ENCODE measurements at regions not wholly inside any gene's neighbourhood (a gene's known extent, or its start where the extent isn't known, plus 50 kb on each side); places are given as distances from the start of the nearest gene placed in this dataset.
"Not testable (repeated sequence)": the region's sequence is repeated elsewhere in the genome, so short reads cannot be mapped to it uniquely, and the experiment has no call there.

- no peak overlapping the region for H3K27ac Mint-ChIP-seq
- H3K36me3 Mint-ChIP-seq = no peaks in the 10 kb centered on the region
- no peak overlapping the region for H3K4me3 Mint-ChIP-seq
- no peaks in the 10 kb centered on the region for H3K4me1 Mint-ChIP-seq
- no peaks in the 10 kb centered on the region for H3K27me3 Mint-ChIP-seq
- no peaks in the 10 kb centered on the region for H3K9me3 Mint-ChIP-seq
- CTCF ChIA-PET = no interaction called here
- DNase-seq = no peak
Measured at GRCh38 chr2:84126530-84126929, 332.6 kb downstream of the SUCLG1 start.

DNA sequence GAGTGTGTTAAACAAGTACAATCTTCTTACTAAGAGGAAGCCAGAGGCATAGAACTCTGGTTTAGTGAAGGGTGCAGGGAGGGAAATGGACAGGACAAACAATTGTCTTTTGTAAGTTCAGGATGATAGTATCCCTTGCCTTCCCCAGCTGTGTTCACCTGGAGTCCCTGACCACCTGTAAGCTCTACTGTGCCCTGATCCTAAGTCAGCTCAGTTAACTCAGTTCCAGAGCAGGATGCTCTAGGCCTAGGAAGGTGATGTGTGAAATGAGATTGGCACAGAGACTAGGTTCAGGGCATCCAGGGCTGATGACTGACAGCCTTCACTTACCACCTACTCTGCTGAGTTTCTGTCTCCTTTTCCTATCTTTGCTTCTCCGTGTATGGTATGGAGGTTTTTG is 333.0 kb downstream of the SUCLG1 start:
- H3K27ac Mint-ChIP-seq = no peak overlapping the region
- no peak for DNase-seq
- no peaks in the 10 kb centered on the region for H3K9me3 Mint-ChIP-seq
- no peak overlapping the region for H3K4me3 Mint-ChIP-seq
- no peaks in the 10 kb centered on the region for H3K36me3 Mint-ChIP-seq
- CTCF ChIA-PET = no interaction called here
- no peaks in the 10 kb centered on the region for H3K27me3 Mint-ChIP-seq
- no peaks in the 10 kb centered on the region for H3K4me1 Mint-ChIP-seq

DNA sequence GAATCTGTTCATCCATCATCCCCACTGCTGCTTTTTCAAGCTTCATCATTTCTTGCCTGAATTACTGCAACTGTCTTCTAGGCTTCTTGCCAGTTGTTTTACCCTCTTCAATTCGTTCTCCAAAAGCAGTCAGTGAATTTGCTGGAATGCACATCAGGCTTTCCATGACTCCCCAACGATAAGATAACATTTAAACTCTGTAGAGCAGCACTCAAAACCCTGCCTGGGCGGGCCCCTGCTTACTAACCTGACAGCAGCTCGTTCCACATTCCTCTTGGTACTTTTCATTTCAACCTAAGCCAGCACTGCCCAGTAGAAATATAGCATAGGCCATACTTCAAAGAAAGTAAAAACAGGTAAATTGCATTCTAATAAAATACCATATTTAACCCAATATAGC is 342.9 kb downstream of the SUCLG1 start:
- no peaks in the 10 kb centered on the region for H3K4me1 Mint-ChIP-seq
- H3K4me3 Mint-ChIP-seq = no peak overlapping the region
- no peaks in the 10 kb centered on the region for H3K36me3 Mint-ChIP-seq
- H3K9me3 Mint-ChIP-seq = no peaks in the 10 kb centered on the region
- no peak for DNase-seq
- no peak overlapping the region for H3K27ac Mint-ChIP-seq
- CTCF ChIA-PET = no interaction called here
- no peaks in the 10 kb centered on the region for H3K27me3 Mint-ChIP-seq

DNA sequence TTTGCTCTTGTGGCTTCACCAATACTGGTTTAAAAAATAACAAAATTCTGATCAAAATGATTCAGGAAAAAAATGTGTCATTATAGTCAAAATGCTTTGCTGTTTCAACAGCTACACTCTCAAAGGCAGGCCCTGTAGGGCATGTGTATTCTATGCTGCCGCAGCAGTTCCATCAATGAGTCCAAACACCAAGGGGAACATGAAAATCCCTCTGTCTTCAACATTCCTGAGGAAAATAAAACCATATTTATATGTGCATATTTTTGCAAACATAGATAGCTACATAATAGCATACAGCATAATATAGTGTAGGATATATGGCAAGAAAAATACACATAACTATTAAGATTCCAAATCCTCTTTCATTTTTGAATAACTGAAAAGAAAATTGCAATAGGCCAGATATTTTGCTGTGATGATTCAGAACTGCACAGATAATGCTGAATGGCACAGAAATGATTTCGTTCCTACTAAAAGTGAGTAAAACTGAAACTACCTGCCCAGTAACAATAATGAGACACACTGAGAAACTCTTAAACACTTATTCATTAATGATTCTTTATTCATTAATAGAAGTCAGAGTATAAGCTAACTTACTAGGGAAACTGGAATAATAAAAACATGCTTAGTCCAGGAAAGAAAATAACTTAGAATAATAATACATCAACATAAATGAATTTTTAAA is 343.8 kb downstream of the SUCLG1 start:
- no peak overlapping the region for H3K27ac Mint-ChIP-seq
- no peaks in the 10 kb centered on the region for H3K36me3 Mint-ChIP-seq
- no peaks in the 10 kb centered on the region for H3K4me1 Mint-ChIP-seq
- no peak overlapping the region for H3K4me3 Mint-ChIP-seq
- no peaks in the 10 kb centered on the region for H3K27me3 Mint-ChIP-seq
- no peak for DNase-seq
- no peaks in the 10 kb centered on the region for H3K9me3 Mint-ChIP-seq
- CTCF ChIA-PET = no interaction called here

- CTCF ChIA-PET, H3K4me3 Mint-ChIP-seq, DNase-seq, H3K36me3 Mint-ChIP-seq, H3K27me3 Mint-ChIP-seq, H3K4me1 Mint-ChIP-seq, H3K9me3 Mint-ChIP-seq, H3K27ac Mint-ChIP-seq: not testable (repeated sequence)
Measured at GRCh38 chr2:84103816-84104527, 355.1 kb downstream of the SUCLG1 start.

- Mint-ChIP-seq H3K27me3 (no peaks in the 10 kb centered on the region), H3K9me3 (peaks cover 5% of the 10 kb centered on the region), H3K36me3 (no peaks in the 10 kb centered on the region), H3K4me3 (no peak overlapping the region), H3K27ac (no peak overlapping the region), H3K4me1 (no peaks in the 10 kb centered on the region)
- no peak for DNase-seq
- CTCF ChIA-PET = no interaction called here
Measured at GRCh38 chr2:84102274-84102673, 356.8 kb downstream of the SUCLG1 start.

DNA sequence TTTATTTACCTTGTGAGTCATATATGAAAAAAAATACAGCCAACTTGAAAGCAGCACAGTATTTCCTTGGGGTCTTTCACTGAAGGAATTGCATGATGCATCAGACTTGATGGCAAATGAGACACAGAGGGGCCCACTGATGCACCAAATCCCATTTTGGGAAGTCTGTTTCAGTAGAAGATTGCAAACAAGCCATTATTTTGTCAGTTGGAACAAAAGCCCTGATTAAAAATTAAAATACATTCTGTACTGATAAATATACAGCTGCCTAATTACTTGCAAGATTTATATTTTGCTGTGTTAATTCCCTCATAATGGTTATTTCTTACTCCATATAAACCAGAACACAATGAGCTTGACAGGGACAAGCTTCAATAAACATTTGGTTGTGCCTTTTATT is 370.4 kb downstream of the SUCLG1 start:
- H3K4me3 Mint-ChIP-seq = no peak overlapping the region
- no peak overlapping the region for H3K27ac Mint-ChIP-seq
- no peaks in the 10 kb centered on the region for H3K36me3 Mint-ChIP-seq
- no peak for DNase-seq
- CTCF ChIA-PET = interaction anchor here (0.9 kb wide), 1 partner anchor 14 kb away, joined by 3 read pairs; no protein-coding TSS in a partner anchor
- H3K27me3 Mint-ChIP-seq = no peaks in the 10 kb centered on the region
- no peaks in the 10 kb centered on the region for H3K4me1 Mint-ChIP-seq
- H3K9me3 Mint-ChIP-seq = no peaks in the 10 kb centered on the region

DNA sequence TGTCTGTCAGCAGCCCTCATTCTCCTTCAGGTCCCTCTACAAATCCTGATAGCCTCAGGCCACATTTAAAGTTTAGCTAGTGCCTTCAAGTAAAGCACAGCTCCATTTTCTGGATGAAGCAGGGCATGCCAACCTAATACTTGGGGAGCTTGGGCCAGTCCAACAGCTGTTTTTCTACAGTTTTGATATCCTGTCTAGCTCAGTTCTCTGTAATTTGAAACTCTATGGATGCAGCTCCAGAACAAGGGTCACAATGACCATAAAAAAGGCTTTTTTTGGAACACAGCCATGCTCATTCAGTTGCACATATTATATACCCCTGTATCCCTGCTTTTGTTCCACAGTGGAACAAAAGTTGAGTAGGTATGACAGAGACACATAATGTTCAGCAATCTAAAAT is 373.5 kb downstream of the SUCLG1 start:
- Mint-ChIP-seq H3K4me1 (no peaks in the 10 kb centered on the region), H3K9me3 (no peaks in the 10 kb centered on the region), H3K4me3 (no peak overlapping the region), H3K36me3 (no peaks in the 10 kb centered on the region), H3K27ac (no peak overlapping the region), H3K27me3 (no peaks in the 10 kb centered on the region)
- CTCF ChIA-PET = no interaction called here
- no peak for DNase-seq

- Mint-ChIP-seq H3K4me1 (no peaks in the 10 kb centered on the region), H3K36me3 (no peaks in the 10 kb centered on the region), H3K4me3 (no peak overlapping the region), H3K9me3 (no peaks in the 10 kb centered on the region), H3K27me3 (no peaks in the 10 kb centered on the region), H3K27ac (no peak overlapping the region)
- CTCF ChIA-PET = no interaction called here
- DNase-seq = no peak
Measured at GRCh38 chr2:84084856-84085255, 374.2 kb downstream of the SUCLG1 start.

GRCh38 chr2:84083984-84084383 is 375.1 kb downstream of the SUCLG1 start:
- H3K36me3 Mint-ChIP-seq = no peaks in the 10 kb centered on the region
- no peaks in the 10 kb centered on the region for H3K9me3 Mint-ChIP-seq
- CTCF ChIA-PET = no interaction called here
- no peaks in the 10 kb centered on the region for H3K27me3 Mint-ChIP-seq
- no peak overlapping the region for H3K27ac Mint-ChIP-seq
- no peaks in the 10 kb centered on the region for H3K4me1 Mint-ChIP-seq
- no peak for DNase-seq
- no peak overlapping the region for H3K4me3 Mint-ChIP-seq

- Mint-ChIP-seq H3K27me3 (no peaks in the 10 kb centered on the region), H3K9me3 (no peaks in the 10 kb centered on the region), H3K4me3 (no peak overlapping the region), H3K27ac (no peak overlapping the region), H3K36me3 (no peaks in the 10 kb centered on the region), H3K4me1 (no peaks in the 10 kb centered on the region)
- no peak for DNase-seq
- CTCF ChIA-PET = no interaction called here
Measured at GRCh38 chr2:84078471-84078870, 380.6 kb downstream of the SUCLG1 start.

DNA sequence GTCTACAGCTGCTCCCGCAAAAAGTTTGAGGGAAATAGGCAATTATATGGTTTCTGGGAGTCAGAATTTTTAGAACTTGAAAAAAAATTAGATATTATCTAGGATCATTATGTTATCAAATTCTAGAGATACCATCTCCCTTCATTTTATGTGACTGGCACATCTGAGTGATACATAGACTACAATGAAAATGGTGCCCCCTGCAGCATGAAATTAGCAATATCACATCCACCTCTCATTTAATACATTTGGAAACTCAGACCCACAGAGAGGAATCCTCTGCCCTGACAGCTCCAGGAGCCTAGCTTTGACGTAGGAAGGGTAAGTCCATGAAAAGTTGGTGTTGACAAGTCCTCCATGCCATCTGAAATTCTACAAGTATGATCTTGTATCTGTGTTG is 381.6 kb downstream of the SUCLG1 start:
- no peaks in the 10 kb centered on the region for H3K4me1 Mint-ChIP-seq
- no peaks in the 10 kb centered on the region for H3K36me3 Mint-ChIP-seq
- H3K27me3 Mint-ChIP-seq = no peaks in the 10 kb centered on the region
- H3K9me3 Mint-ChIP-seq = no peaks in the 10 kb centered on the region
- peak; percentile 22 for DNase-seq
- no peak overlapping the region for H3K27ac Mint-ChIP-seq
- no peak overlapping the region for H3K4me3 Mint-ChIP-seq
- CTCF ChIA-PET = no interaction called here

DNA sequence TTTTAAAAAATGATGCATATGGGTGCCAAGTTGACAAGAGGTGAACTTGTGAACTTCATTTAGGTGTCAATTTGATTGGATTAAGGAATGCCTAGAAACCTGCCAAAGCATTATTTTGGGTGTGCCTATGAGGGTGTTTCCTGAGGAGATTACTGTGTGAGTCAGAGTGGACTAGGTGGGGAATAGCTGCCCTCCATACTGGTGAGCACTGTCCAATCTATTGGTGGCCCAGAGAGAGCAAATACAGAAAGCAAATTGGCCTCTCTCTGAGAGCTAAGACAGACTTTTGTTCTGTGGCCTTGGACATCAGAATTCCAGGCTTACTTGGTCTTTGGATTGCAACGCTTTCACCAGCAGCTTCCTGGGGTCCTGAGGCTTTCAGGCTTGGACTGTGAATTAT is 388.0 kb downstream of the SUCLG1 start:
- no peak overlapping the region for H3K4me3 Mint-ChIP-seq
- no peaks in the 10 kb centered on the region for H3K36me3 Mint-ChIP-seq
- DNase-seq = no peak
- CTCF ChIA-PET = no interaction called here
- no peak overlapping the region for H3K27ac Mint-ChIP-seq
- peaks cover 6% of the 10 kb centered on the region for H3K27me3 Mint-ChIP-seq
- H3K4me1 Mint-ChIP-seq = no peaks in the 10 kb centered on the region
- no peaks in the 10 kb centered on the region for H3K9me3 Mint-ChIP-seq

GRCh38 chr2:84065857-84066256 is 393.2 kb downstream of the SUCLG1 start:
- no peak for DNase-seq
- Mint-ChIP-seq H3K27ac (no peak overlapping the region), H3K4me3 (no peak overlapping the region), H3K9me3 (no peaks in the 10 kb centered on the region), H3K4me1 (no peaks in the 10 kb centered on the region), H3K36me3 (no peaks in the 10 kb centered on the region), H3K27me3 (no peaks in the 10 kb centered on the region)
- CTCF ChIA-PET = no interaction called here

DNA sequence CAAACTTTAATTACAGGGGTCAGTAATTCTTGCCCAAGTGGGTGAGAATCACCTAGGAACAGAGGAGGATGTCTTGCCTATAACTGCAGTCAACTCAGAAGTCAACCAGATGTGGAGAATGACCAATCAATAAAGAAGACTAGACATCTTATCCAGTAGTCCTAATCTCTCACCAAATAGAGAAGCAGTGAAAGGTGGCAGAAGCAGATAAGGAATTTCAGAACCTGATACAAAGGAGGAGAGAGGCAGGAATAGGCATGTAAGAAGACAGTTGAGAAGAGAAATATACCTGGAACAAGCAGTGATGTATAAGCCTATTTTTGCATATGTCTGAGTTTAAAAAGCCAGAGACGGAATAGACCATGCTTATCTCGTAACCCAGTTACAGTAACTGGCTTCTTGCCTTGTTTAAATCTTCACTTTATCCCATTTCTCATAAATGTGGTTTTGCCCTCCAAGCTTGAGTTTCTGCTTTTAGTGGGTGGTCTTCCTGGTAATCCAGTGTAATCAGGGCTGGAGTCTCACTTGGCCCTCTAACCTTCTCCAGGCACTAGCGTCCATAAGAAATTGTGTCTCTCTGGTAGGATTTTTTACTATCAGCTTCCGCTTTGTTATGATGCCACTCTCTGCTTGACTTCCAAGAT is 401.0 kb downstream of the SUCLG1 start:
- no peaks in the 10 kb centered on the region for H3K27me3 Mint-ChIP-seq
- no peak for DNase-seq
- CTCF ChIA-PET = no interaction called here
- H3K4me1 Mint-ChIP-seq = no peaks in the 10 kb centered on the region
- H3K27ac Mint-ChIP-seq = no peak overlapping the region
- no peaks in the 10 kb centered on the region for H3K9me3 Mint-ChIP-seq
- no peaks in the 10 kb centered on the region for H3K36me3 Mint-ChIP-seq
- no peak overlapping the region for H3K4me3 Mint-ChIP-seq
